ENCODE measurements at regions not wholly inside any gene's neighbourhood (a gene's known extent, or its start where the extent isn't known, plus 50 kb on each side); places are given as distances from the start of the nearest gene placed in this dataset.

GRCh38 chr1:30489737-30490389 lies 233.5 kb downstream of the MATN1 start:
- no peaks in the 10 kb centered on the region for H3K4me1 ChIP-seq
- peak in 1 of 2 donors; percentile 25 for DNase-seq
- H3K4me3 ChIP-seq, result no peak overlapping the region
- H3K9me3 ChIP-seq, result peaks cover 0 to 10% (median 0%) of the 10 kb centered on the region in 3 donors
- TF ChIP-seq, protein P1, sequence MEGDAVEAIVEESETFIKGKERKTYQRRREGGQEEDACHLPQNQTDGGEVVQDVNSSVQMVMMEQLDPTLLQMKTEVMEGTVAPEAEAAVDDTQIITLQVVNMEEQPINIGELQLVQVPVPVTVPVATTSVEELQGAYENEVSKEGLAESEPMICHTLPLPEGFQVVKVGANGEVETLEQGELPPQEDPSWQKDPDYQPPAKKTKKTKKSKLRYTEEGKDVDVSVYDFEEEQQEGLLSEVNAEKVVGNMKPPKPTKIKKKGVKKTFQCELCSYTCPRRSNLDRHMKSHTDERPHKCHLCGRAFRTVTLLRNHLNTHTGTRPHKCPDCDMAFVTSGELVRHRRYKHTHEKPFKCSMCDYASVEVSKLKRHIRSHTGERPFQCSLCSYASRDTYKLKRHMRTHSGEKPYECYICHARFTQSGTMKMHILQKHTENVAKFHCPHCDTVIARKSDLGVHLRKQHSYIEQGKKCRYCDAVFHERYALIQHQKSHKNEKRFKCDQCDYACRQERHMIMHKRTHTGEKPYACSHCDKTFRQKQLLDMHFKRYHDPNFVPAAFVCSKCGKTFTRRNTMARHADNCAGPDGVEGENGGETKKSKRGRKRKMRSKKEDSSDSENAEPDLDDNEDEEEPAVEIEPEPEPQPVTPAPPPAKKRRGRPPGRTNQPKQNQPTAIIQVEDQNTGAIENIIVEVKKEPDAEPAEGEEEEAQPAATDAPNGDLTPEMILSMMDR (IDR thresholded peaks at IDR 0.05), result no peak
- peaks cover 0 to 9% of the 10 kb centered on the region in 2 donors for H3K27me3 ChIP-seq
- intact Hi-C loops (cut with DNase I; ENCODE audit: low total_unique reads), result no loop called here
- H3K27ac ChIP-seq, result no peak overlapping the region
- H3K36me3 ChIP-seq, result no peaks in the 10 kb centered on the region

- H3K27me3 ChIP-seq, result peaks cover 0 to 21% of the 10 kb centered on the region in 2 donors
- intact Hi-C loops (cut with DNase I; ENCODE audit: low total_unique reads), result no loop called here
- TF ChIP-seq, protein P1 (IDR thresholded peaks at IDR 0.05), result no peak
- no peak for DNase-seq
- peaks cover 0 to 10% (median 0%) of the 10 kb centered on the region in 3 donors for H3K9me3 ChIP-seq
- no peaks in the 10 kb centered on the region for H3K36me3 ChIP-seq
- H3K4me1 ChIP-seq, result no peaks in the 10 kb centered on the region
- H3K4me3 ChIP-seq, result no peak overlapping the region
- H3K27ac ChIP-seq, result no peak overlapping the region
These were observed 235.0 kb downstream of the MATN1 start for GRCh38 chr1:30488324-30488913.

DNA sequence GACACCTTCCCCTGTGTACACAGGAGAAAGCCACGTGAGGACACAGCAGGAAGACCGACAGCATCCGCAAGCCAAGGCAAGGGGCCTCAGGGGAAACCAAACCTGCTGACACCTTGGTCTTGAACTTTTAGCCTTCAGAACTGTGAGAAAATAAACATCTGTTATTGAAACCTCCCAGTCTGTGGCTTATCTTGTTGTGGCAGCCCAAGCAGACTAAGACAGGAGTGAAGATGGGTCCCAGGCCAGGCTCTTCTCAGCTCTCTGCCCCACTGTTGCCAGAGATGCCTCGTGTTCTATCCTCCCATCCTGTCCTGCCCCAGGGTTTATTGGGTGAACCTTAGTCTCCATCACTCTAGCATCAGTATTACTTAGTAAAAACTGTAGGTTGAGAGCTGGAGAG lies 236.3 kb downstream of the MATN1 start:
- intact Hi-C loops (cut with DNase I; ENCODE audit: low total_unique reads), result no loop called here
- DNase-seq, result peak in 1 of 2 donors; percentile 12
- TF ChIP-seq, protein P1 (IDR thresholded peaks at IDR 0.05), result no peak
- Histone ChIP-seq H3K27me3 (peaks cover 0 to 24% of the 10 kb centered on the region in 2 donors), H3K27ac (no peak overlapping the region), H3K9me3 (peaks cover 0 to 13% (median 2%) of the 10 kb centered on the region in 3 donors), H3K4me3 (no peak overlapping the region), H3K4me1 (no peaks in the 10 kb centered on the region), H3K36me3 (no peaks in the 10 kb centered on the region)

DNA sequence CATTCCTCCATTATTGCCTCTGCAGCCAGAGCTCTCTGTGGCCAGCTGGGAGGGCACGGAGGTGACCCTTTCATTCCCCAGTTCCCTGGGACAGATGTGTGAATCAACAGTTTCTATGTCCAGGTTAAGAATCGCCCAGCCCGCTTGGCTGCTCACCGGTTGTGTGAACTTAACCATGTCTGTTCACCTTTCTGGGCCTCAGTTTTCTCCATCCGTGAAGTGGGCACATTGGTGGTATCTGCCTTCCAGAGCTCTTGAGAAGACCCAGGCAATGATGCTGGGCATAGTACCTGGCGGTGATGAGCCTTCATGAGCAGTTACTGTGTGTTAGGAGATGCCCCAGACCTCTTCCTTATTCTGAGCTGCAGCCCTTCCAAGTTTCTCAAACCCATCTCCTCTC lies 238.3 kb downstream of the MATN1 start:
- Histone ChIP-seq H3K4me3 (no peak overlapping the region), H3K27me3 (peaks cover 0 to 24% of the 10 kb centered on the region in 2 donors), H3K4me1 (no peaks in the 10 kb centered on the region), H3K9me3 (peaks cover 4 to 32% (median 12%) of the 10 kb centered on the region in 3 donors), H3K27ac (no peak overlapping the region), H3K36me3 (no peaks in the 10 kb centered on the region)
- intact Hi-C loops (cut with DNase I; ENCODE audit: low total_unique reads), result no loop called here
- DNase-seq, result no peak
- TF ChIP-seq, protein P1 (IDR thresholded peaks at IDR 0.05), result no peak

GRCh38 chr1:30484668-30485067 lies 238.7 kb downstream of the MATN1 start:
- Histone ChIP-seq H3K27ac (no peak overlapping the region), H3K9me3 (peaks cover 4 to 35% (median 12%) of the 10 kb centered on the region in 3 donors), H3K36me3 (no peaks in the 10 kb centered on the region), H3K4me1 (no peaks in the 10 kb centered on the region), H3K27me3 (peaks cover 0 to 24% of the 10 kb centered on the region in 2 donors), H3K4me3 (no peak overlapping the region)
- TF ChIP-seq, protein P1 (IDR thresholded peaks at IDR 0.05), result no peak
- DNase-seq, result peak in 1 of 2 donors; percentile 37
- intact Hi-C loops (cut with DNase I; ENCODE audit: low total_unique reads), result no loop called here

Measured in tibial artery (tissue), 4 donors.